C4-2B (cell line): ENCODE measurements at regions not wholly inside any gene's neighbourhood (a gene's known extent, or its start where the extent isn't known, plus 50 kb on each side); places are given as distances from the start of the nearest gene placed in this dataset.

Source experiments
- H3K27ac ChIP-seq: fragments of 450-650 bp; 2 replicates; pipeline ENCODE4 v1.5.1; 2017
- ZFX ChIP-seq: fragments of 450-650 bp; IDR thresholded peaks from 2 replicates; pipeline ENCODE4 v1.6.1; 2017
- TF ChIP-seq, protein P1 (sequence below): fragments of 450-650 bp; conservative IDR thresholded peaks from 2 replicates; pipeline ENCODE4 v1.5.1; 2017; ENCODE audit warnings: mild to moderate bottlenecking

DNA sequence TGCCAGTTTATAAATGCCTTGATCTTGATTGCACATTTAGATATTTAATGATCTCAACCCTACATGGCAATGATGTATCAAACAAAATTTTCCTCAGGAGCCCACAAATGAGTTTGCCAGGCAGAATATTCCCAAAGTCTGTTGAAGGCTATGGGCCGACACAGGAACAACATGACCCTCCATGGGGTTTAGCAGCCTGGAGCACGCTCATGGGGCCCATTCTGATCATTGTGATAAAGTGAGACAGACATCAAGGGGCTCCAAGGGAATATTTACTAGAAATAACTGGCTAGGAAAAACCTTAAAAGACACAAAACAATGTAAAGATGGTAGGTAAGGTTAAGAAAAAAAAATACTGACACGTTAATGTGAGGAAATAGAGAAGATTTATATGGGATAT, 485.4 kb downstream of the PLCL1 start:
- H3K27ac ChIP-seq, result no peak overlapping the region
- TF ChIP-seq, protein P1, sequence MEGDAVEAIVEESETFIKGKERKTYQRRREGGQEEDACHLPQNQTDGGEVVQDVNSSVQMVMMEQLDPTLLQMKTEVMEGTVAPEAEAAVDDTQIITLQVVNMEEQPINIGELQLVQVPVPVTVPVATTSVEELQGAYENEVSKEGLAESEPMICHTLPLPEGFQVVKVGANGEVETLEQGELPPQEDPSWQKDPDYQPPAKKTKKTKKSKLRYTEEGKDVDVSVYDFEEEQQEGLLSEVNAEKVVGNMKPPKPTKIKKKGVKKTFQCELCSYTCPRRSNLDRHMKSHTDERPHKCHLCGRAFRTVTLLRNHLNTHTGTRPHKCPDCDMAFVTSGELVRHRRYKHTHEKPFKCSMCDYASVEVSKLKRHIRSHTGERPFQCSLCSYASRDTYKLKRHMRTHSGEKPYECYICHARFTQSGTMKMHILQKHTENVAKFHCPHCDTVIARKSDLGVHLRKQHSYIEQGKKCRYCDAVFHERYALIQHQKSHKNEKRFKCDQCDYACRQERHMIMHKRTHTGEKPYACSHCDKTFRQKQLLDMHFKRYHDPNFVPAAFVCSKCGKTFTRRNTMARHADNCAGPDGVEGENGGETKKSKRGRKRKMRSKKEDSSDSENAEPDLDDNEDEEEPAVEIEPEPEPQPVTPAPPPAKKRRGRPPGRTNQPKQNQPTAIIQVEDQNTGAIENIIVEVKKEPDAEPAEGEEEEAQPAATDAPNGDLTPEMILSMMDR, result no peak
- no peak for TF ChIP-seq ZFX

DNA sequence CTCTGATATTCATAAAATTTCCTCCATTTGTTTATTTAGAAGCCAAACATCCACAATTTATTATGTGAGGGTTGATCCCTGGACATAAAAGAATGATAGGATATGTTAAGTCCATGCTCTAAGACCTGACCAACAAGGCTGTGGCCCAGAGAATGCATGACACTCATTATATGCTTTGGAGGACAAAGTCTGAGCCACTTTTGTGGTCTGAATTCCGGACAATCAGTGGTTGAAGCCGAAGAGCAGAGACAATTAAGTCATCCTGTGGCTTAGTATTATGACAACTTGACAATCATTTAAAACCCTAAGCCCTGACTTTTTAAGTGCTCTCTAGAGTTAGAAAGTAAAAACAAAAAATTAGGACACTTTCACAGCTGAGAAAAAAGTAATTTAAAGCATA, 483.3 kb downstream of the PLCL1 start:
- H3K27ac ChIP-seq, result no peak overlapping the region
- TF ChIP-seq, protein P1, result no peak
- TF ChIP-seq ZFX, result no peak

- no peak for TF ChIP-seq ZFX
- TF ChIP-seq, protein P1, result no peak
- no peak overlapping the region for H3K27ac ChIP-seq
Measured at GRCh38 chr2:198285216-198285615, 480.8 kb downstream of the PLCL1 start.

- H3K27ac ChIP-seq, result no peak overlapping the region
- TF ChIP-seq, protein P1, result no peak
- no peak for TF ChIP-seq ZFX
Measured at GRCh38 chr2:198283146-198283545, 478.8 kb downstream of the PLCL1 start.

- no peak overlapping the region for H3K27ac ChIP-seq
- TF ChIP-seq, protein P1, result no peak
- TF ChIP-seq ZFX, result no peak
Measured at GRCh38 chr2:198282061-198282460, 477.7 kb downstream of the PLCL1 start.

- TF ChIP-seq, protein P1, result no peak
- no peak for TF ChIP-seq ZFX
- no peak overlapping the region for H3K27ac ChIP-seq
Measured at GRCh38 chr2:198280145-198280544, 475.8 kb downstream of the PLCL1 start.

- no peak overlapping the region for H3K27ac ChIP-seq
- TF ChIP-seq, protein P1, result no peak
- no peak for TF ChIP-seq ZFX
Measured at GRCh38 chr2:198279026-198279425, 474.6 kb downstream of the PLCL1 start.
